Body of pancreas (tissue), 4 donors: ENCODE measurements at regions not wholly inside any gene's neighbourhood (a gene's known extent, or its start where the extent isn't known, plus 50 kb on each side); places are given as distances from the start of the nearest gene placed in this dataset.

ENCODE experiments used
- CTCF ChIP-seq, 7 experiments: fragments of 450-650 bp in 4 of 7; fragments of 200-600 bp in 3 of 7; sonication (generic) in 3 of 7; IDR thresholded peaks; one replicate each; pipeline ENCODE4 v1.5.1; 2016 to 2019; ENCODE audit warnings: antibody characterized with exemption in 7 of 7
- POLR2A ChIP-seq, 3 donors: fragments of 450-650 bp; IDR thresholded peaks; one replicate each; pipeline ENCODE4 v1.6.1; 2016; ENCODE audit warnings: antibody characterized with exemption in 3 of 3, mild to moderate bottlenecking in 2 of 3

DNA sequence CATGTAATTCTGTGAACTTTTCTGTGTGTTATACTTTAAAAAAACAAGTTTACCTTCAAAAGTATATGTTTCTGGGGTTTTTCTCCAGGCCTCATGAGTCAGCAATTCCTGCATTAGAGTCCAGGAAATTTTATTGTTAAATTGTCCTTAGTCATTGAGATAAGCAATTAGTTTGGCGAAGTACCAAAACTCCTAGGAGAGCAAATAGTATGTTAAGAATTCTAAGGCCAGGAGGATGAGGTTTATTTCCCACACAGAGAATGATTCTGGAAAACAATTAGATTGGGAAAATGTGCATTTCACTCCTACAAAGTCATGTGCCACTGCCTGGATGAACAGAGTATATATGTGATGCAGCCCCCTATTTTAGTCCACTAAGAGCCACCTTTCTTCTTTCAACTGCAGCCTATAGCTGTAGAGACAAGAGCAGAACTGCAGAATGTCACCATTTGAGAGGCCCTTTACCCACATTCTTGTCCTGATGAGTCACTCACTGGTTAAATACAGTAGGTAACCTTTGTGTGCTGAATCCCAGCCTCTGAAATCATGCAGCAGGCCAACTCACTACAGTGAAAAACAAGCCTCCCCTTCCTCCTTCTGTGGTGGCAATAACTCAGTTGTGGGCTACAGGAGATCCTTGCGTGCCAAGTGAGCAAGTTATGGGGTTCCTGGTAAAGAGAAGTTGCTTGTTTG is 452.8 kb upstream of the THBS1 start:
- TF ChIP-seq CTCF (IDR thresholded peaks at IDR 0.05) (no peak), POLR2A (IDR thresholded peaks at IDR 0.05) (no peak)
